ENCODE measurements at regions not wholly inside any gene's neighbourhood (a gene's known extent, or its start where the extent isn't known, plus 50 kb on each side); places are given as distances from the start of the nearest gene placed in this dataset.

DNA sequence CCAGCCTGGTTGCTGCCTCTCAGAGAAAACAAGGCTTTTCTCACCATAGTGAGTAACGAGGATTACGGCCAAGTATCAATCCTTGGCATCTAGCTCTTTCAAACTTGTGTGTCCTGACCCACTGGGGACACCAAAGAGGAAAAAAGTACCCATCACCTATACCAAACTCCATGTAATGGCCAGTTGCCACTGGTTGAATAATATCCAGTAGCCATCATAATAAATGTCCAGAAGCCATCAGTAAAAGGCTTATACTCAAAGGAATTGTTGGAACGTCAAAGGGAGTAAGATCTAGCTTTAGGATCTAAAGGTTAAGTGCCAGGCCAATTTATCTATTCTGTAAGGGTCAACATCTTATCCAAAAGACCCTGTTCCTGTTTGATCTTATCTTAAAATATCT, 91.1 kb downstream of the PTPRS start:
- no peak for TF ChIP-seq BACH2 (CRISPR knock-in tag; IDR thresholded peaks at IDR 0.05; ENCODE audit: borderline replicate concordance)
- TF ChIP-seq, protein P1, sequence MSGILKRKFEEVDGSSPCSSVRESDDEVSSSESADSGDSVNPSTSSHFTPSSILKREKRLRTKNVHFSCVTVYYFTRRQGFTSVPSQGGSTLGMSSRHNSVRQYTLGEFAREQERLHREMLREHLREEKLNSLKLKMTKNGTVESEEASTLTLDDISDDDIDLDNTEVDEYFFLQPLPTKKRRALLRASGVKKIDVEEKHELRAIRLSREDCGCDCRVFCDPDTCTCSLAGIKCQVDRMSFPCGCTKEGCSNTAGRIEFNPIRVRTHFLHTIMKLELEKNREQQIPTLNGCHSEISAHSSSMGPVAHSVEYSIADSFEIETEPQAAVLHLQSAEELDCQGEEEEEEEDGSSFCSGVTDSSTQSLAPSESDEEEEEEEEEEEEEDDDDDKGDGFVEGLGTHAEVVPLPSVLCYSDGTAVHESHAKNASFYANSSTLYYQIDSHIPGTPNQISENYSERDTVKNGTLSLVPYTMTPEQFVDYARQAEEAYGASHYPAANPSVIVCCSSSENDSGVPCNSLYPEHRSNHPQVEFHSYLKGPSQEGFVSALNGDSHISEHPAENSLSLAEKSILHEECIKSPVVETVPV (CRISPR knock-in tag; IDR thresholded peaks at IDR 0.05): no peak

DNA sequence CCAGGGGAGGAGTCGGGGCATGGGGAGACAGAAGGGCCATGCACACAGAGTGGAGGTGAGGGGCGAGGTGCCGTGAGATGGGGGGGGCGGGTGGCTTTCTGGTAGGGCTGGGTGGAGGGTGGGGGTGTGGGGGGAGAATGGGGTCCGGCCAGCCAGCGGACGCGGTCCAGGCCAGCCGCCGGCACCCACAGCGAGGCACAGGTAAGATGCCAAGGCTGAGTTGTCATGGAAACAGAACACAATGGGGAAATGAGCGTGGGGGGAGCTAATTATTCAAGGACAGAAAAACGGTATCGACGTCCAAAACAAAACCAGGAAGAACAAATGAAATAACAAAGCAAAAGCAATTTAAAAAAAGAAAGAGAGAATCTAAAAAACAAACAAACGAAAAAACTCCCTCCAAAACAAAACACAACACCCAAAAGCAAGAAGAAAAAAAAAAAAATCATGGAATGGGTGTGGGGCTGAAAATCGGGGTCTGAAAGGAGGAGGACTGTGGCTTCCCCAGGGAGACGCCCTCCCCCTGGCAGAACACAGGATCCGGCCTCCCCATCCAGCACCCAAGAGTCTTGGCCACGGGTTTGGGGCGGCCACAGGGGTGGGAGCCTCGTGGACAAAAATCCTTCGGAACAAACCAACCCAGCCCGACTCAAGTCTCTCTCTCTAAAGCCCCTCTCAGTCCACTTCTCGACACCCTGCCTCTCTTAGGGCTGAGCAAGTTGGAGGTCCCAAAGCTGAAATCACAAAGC, 92.5 kb downstream of the PTPRS start:
- TF ChIP-seq, protein P2, sequence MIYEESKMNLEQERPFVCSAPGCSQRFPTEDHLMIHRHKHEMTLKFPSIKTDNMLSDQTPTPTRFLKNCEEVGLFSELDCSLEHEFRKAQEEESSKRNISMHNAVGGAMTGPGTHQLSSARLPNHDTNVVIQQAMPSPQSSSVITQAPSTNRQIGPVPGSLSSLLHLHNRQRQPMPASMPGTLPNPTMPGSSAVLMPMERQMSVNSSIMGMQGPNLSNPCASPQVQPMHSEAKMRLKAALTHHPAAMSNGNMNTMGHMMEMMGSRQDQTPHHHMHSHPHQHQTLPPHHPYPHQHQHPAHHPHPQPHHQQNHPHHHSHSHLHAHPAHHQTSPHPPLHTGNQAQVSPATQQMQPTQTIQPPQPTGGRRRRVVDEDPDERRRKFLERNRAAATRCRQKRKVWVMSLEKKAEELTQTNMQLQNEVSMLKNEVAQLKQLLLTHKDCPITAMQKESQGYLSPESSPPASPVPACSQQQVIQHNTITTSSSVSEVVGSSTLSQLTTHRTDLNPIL (CRISPR knock-in tag; IDR thresholded peaks at IDR 0.05; ENCODE audit: low read depth): no peak
- TF ChIP-seq, protein P3, sequence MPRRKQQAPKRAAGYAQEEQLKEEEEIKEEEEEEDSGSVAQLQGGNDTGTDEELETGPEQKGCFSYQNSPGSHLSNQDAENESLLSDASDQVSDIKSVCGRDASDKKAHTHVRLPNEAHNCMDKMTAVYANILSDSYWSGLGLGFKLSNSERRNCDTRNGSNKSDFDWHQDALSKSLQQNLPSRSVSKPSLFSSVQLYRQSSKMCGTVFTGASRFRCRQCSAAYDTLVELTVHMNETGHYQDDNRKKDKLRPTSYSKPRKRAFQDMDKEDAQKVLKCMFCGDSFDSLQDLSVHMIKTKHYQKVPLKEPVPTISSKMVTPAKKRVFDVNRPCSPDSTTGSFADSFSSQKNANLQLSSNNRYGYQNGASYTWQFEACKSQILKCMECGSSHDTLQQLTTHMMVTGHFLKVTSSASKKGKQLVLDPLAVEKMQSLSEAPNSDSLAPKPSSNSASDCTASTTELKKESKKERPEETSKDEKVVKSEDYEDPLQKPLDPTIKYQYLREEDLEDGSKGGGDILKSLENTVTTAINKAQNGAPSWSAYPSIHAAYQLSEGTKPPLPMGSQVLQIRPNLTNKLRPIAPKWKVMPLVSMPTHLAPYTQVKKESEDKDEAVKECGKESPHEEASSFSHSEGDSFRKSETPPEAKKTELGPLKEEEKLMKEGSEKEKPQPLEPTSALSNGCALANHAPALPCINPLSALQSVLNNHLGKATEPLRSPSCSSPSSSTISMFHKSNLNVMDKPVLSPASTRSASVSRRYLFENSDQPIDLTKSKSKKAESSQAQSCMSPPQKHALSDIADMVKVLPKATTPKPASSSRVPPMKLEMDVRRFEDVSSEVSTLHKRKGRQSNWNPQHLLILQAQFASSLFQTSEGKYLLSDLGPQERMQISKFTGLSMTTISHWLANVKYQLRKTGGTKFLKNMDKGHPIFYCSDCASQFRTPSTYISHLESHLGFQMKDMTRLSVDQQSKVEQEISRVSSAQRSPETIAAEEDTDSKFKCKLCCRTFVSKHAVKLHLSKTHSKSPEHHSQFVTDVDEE (CRISPR knock-in tag; IDR thresholded peaks at IDR 0.05): no peak
- TF ChIP-seq OSR1 (CRISPR knock-in tag; IDR thresholded peaks at IDR 0.05) (no peak), GLIS3 (CRISPR knock-in tag; IDR thresholded peaks at IDR 0.05) (no peak), ZFP30 (CRISPR knock-in tag; IDR thresholded peaks at IDR 0.05) (no peak), TCF4 (CRISPR knock-in tag; IDR thresholded peaks at IDR 0.05; ENCODE audit: borderline replicate concordance) (no peak), BACH2 (CRISPR knock-in tag; IDR thresholded peaks at IDR 0.05; ENCODE audit: borderline replicate concordance) (no peak), ISL1 (CRISPR knock-in tag; IDR thresholded peaks at IDR 0.05) (no peak), PPARA (CRISPR knock-in tag; IDR thresholded peaks at IDR 0.05; ENCODE audit: borderline replicate concordance) (no peak)
- TF ChIP-seq, protein P4, sequence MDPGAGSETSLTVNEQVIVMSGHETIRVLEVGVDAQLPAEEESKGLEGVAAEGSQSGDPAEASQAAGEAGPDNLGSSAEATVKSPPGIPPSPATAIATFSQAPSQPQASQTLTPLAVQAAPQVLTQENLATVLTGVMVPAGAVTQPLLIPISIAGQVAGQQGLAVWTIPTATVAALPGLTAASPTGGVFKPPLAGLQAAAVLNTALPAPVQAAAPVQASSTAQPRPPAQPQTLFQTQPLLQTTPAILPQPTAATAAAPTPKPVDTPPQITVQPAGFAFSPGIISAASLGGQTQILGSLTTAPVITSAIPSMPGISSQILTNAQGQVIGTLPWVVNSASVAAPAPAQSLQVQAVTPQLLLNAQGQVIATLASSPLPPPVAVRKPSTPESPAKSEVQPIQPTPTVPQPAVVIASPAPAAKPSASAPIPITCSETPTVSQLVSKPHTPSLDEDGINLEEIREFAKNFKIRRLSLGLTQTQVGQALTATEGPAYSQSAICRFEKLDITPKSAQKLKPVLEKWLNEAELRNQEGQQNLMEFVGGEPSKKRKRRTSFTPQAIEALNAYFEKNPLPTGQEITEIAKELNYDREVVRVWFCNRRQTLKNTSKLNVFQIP (CRISPR knock-in tag; IDR thresholded peaks at IDR 0.05; ENCODE audit: borderline replicate concordance, low read depth): no peak
- TF ChIP-seq, protein P5, sequence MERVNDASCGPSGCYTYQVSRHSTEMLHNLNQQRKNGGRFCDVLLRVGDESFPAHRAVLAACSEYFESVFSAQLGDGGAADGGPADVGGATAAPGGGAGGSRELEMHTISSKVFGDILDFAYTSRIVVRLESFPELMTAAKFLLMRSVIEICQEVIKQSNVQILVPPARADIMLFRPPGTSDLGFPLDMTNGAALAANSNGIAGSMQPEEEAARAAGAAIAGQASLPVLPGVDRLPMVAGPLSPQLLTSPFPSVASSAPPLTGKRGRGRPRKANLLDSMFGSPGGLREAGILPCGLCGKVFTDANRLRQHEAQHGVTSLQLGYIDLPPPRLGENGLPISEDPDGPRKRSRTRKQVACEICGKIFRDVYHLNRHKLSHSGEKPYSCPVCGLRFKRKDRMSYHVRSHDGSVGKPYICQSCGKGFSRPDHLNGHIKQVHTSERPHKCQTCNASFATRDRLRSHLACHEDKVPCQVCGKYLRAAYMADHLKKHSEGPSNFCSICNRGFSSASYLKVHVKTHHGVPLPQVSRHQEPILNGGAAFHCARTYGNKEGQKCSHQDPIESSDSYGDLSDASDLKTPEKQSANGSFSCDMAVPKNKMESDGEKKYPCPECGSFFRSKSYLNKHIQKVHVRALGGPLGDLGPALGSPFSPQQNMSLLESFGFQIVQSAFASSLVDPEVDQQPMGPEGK (CRISPR knock-in tag; IDR thresholded peaks at IDR 0.05; ENCODE audit: borderline replicate concordance): no peak
- ATAC-seq: no peak

More for the DNA sequence above, 91.1 kb downstream of the PTPRS start:
- no peak for ATAC-seq

DNA sequence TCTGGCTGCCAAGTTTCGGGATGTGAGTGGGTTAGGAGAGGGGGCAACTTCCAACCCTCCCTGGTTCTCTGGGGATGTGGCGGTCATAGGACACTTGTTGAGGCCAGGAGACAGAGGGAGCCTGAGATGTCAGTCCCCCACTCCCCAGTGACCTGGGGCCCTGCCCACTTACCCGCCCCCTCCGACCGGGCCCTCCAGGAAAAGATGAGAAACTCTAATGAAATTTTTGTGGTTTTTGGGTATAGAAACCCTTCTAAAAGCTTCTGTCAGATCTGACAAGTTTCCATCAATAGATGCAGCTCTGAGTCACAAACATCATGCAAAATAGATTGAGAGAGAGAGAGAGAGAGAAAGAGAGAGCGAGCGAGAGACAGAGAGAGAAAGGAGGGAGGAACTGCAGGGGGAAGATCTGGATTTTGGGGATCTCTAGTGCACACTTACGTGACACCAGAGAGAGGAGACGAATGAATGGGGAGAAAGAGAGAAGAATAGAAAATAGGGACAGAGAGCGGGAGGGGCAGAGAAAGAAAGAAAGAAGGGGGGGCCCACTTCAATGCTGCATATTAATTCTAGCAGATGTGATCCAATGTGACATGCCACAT, 94.0 kb downstream of the PTPRS start:
- no peak for ATAC-seq
- TF ChIP-seq CSDC2 (CRISPR knock-in tag; IDR thresholded peaks at IDR 0.05): no peak

DNA sequence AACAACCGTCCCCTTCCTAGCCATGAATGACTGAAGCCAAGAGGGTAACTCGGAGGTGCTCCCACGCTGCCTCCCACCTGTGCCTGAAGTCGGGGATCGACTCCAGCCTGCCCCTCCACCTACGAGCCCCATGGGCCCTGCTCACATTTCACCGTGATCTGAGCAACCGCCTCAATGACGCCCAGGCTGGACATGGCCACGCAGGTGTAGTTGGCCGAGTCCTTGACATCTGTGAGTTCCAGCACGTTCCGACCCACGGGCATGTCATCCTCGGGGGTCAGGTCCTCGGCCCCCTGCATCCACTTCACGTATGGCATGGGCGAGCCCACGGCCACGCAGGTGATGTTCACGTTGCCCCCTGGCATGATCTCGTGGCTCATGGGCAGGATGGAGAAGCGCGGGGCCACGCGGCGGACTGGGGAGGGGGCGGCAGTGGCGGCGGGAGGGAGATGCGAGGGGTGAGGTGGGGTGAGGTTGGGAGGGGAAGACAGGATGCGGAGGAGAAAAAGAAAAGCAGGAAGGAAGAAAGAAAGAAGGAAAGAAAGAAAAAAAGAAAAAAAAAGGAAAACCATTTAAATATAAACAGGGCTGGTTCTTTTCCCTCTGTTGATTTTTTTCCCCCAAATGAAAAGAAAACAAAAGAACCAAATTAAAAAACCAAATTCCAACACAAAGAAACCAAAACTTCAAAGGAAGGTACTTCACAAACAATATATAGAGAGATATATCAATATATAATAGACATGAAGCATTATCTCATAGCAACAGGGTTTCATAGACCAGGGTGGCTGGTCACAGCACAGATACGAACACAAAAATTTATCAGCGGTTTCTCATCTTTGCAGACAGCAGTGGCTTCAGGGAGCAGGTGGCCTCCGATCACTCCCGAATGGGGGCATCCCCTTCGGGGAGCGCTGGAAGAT, 94.7 kb downstream of the PTPRS start:
- ATAC-seq: no peak
- no peak for TF ChIP-seq ZFP3 (CRISPR knock-in tag; IDR thresholded peaks at IDR 0.05)
